ENCODE measurements at regions not wholly inside any gene's neighbourhood (a gene's known extent, or its start where the extent isn't known, plus 50 kb on each side); places are given as distances from the start of the nearest gene placed in this dataset.

DNA sequence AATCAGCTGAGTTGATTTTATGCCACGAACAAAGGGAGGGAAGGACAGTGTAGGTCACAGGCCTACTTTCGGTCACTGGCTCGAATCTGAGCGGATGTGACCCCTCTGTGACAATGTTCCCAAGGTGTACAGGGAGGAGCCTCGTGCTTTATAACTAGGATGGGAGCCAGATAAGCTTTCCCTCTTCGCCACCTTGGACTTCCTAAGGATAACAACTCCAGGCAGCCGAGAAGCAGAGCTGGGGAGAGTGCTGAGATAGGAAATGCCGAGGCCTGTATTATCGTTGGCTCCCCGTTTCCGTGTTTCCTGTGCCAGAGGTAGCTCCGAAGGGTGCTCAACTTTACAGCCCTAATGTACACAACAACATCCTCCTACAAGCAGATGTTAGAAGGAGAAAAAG is 217.8 kb upstream of the IRX3 start:
- TF ChIP-seq CTCF (IDR thresholded peaks at IDR 0.05; ENCODE audit: low read depth, low read length) (no peak), POLR2A (IDR thresholded peaks at IDR 0.05; ENCODE audit: extremely low read depth, insufficient read length) (no peak), MAX (IDR thresholded peaks at IDR 0.05; ENCODE audit: low read depth, low read length) (no peak), MYC (IDR thresholded peaks at IDR 0.05; ENCODE audit: low read depth, low read length) (no peak)
